HG02885 (cell line): ENCODE measurements at regions not wholly inside any gene's neighbourhood (a gene's known extent, or its start where the extent isn't known, plus 50 kb on each side); places are given as distances from the start of the nearest gene placed in this dataset.

ENCODE experiments used
- ATAC-seq: cut with Tn5 transposase; IDR thresholded peaks from one replicate; pipeline ENCODE4 v1.9.1; 2021; ENCODE audit warnings: mild to moderate bottlenecking; ENCODE audit not compliant: unreplicated experiment, poor library complexity

- ATAC-seq = no peak
Observed at GRCh38 chr5:133700251-133700650, 87.9 kb upstream of the FSTL4 start.

DNA sequence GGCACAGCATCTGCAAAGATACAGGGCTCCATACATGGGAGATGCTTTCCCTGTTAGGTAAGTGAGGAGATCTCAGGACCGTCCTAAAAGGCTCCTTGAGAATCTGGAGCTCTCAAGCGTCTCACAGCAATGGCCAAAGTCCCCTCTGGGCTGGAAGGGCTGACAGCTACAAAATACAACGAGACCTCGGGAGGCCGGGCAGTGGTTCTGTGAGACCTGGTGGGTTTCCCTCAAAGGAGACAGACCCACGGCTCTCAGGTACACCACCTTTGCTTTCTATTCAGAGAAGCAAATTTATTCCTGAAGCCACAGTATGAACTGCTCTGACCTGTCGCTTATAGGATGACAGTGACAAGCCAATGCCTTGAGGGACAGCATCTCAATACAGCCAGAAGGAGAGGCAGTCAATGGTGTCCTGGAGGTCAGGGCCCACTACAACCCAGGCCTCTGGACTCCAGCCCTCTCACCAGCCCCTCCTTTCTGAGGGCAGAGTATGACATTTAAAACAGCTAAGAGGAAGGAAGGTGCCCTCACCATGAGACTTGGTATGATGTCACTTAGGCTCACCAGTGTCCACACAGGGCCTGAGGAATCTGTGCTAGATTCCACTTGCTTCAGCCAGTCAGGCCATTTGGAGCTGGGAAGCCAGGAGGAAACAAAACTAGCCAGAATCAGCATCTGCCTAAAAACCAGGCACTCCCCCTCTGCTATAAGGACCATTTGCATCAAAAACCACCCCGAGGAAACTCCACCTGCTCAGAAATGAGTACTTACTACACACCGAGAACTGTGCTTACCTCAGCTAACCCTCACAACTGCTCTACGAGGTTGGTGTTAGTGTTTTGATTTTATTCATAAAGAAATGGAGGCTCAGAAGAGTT lies 86.5 kb upstream of the FSTL4 start:
- peak; percentile 75 for ATAC-seq

- no peak for ATAC-seq
Observed at GRCh38 chr5:133698259-133698554, 85.9 kb upstream of the FSTL4 start.

DNA sequence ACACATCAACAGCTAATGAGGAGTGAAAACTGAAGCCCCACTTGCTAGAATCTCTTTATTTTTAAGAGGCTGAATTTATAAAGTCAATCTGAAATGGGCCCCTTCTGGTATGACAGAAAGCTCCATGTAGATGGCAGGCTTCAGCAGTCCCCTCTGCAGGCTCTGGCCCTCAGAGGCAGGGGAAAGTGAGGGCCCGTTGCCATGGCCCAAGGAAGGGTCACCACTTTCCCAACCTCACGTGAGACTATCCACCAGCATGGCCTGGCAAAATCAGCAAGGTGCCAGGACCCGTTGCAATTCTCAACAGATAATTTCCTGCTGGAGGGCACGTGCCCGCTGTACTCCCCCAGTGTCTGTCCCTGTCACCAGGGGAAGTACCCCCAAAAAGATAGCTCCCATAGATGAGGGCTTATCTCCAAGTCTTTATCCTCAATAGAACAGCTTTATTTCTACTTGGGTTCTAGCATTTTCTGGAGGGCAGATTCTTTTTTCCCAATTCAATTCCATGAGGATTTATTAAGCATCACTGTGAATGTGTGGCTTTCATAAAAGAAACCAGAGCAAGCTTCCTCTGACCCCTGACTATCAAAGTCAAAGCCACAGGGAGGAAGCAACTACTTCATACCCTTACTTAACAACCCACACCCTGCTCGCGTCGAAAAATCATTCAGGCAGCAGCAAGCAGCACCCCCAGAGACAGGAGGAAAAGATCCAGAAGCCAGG lies 85.4 kb upstream of the FSTL4 start:
- ATAC-seq = no peak

DNA sequence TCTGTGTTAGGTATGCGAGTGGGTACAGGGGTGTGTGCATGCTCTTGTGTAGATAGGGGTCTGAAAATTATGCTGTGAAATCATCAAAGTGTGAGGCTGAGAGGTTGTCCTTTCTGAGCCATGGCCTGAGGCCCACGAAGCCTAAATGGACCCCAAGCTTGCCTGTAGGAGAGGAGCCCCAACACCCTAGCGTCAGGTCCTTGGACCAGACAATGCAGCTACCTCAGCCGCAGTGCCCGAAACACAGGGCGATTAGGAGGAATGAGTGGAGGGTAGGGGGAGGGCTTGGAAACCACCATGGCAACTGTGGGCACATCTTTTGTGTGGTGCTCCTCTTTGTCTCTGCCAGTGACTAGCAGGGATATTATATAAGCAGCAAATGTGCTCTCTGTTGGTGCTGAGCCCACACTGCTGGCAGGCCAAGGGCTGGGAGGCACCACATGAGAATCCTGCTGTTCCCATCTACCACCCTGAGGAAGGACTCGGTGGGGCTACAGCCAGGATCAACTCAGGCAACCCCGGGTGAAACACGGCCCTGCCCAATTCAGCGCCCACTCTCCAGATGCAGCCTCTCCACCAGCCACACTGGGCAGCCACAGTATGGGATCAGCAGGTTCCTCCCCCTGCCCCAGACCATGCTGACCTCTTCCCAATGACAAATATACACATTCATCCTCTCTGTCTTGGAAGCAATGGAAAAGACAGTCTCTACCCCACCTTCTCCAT lies 84.6 kb upstream of the FSTL4 start:
- ATAC-seq = no peak

- no peak for ATAC-seq
Observed at GRCh38 chr5:133696006-133696584, 83.8 kb upstream of the FSTL4 start.

DNA sequence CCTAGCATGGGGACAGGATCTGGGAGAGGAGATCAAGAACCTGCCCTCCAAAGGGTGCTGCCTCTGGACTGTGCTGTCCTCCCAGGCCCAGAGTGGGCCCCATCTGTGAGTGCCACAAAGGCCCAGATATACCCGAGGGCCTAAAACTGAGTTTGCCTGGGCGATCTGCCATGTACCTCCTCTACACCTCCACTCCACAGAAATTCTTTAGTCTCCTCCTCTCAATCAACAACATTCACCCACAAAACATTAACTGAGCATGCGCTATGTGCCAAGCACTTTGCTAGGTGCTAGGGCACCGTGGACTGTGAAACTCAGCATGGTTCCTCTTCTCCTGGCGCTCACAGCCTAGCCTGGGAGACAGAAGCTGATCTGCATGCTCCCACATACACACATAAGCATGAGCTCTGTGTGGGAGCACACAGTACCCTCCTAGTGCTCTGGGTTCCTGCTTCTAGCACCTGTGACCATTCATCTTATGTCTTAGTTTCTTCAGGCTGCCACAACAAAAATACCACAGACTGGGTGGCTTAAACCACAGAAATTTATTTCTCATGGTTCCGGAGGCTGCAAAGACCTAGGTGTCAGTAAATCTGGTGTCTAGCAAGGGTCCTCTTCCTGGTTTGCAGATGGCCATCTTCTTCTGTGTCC lies 82.0 kb upstream of the FSTL4 start:
- no peak for ATAC-seq

- ATAC-seq = no peak
Observed at GRCh38 chr5:133691448-133691847, 79.1 kb upstream of the FSTL4 start.

- ATAC-seq = no peak
Observed at GRCh38 chr5:133690746-133691145, 78.4 kb upstream of the FSTL4 start.

GRCh38 chr5:133688391-133688790 lies 76.0 kb upstream of the FSTL4 start:
- peak; percentile 67 for ATAC-seq

- ATAC-seq = no peak
Observed at GRCh38 chr5:133687212-133688061, 75.1 kb upstream of the FSTL4 start.

DNA sequence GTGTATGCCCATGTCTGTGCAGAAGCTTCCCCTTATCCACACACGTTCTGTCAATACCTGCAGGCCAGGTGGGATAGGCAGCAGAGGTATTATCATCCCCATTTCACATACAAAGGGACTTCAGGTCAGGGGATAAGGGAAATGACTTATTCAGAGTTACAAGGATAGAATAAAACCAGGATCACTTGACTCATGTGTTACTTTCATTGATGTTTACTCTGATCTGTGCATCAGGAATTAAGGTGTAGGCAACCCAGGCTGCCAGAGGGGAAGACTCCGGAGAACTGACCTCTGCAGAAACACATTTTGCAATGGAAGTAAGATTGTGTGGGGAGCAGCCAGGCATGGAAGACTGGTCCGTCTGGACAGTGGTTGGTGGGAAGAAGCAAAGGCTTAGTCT lies 74.2 kb upstream of the FSTL4 start:
- no peak for ATAC-seq

DNA sequence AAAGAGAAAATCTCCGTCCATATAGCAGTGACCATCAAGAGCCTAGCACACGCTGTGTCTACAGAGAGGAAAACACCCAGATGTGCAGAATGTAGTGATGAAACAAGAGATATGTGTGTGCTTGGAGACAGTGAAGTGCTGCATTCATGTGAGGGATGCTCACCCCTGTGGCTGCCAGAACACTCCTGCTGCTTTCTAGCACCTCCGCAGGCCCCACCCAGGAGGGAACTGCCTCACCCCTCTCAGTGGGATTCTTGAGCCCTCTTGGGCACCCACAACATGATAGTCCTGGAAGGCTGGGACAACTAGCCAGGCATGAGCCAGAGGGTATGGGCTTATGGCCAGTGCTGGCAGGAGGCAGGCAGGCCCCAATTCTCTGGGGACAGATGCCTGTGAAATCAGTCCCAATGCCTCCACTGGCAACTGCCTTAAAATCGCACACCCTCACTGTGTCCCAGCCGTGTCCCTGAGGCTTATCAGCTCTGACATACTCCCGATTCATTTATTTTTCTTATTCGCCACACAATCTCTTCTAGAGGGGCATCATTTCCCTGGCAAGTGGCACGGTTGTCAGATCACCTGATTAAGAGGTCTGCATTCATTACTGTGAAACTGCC lies 73.2 kb upstream of the FSTL4 start:
- no peak for ATAC-seq

DNA sequence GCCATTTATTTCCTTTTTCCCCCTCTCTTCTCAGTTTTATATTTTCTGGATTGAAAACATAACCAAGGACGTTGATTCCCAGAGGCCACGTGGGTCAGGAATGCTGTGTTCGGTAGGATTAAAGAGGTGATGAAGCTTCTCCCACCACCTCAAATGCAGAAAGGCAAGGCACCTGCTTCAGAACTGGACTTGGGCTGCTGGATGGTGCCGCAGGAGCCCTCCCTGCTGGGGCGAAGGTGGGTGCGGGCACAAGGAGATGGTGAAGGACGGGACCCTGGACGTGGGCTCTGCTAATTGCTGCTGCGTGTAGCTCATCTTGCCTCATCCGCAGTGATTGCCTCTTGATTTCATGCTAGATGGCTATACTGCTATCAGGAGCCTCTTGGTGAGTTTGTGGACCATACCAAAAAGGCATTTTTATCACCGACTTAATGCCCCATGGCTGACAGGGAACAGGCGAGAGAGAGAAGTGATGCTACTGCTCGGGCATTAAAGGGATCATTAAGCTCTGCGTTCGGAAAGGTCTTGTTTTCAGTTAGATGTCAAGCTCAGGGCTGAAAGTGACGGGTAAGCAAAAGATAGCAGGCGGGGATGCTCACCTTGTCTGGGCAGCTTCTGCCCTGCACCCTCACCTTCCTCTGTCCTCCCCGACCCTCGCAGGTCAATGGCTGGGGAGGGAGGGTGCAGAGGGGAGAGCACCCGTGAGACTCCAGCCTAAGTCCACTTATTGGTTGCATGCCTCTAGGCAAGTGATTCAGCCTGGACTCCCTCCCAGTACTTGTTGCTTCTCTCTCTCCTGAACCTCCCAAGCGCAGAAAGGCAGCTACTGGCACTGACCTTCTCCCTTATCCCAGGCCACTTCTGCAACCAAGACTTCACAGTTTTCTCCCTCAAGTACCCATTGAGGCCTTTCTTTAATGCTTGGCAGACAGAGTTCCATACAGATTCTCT lies 71.6 kb upstream of the FSTL4 start:
- ATAC-seq = no peak

- ATAC-seq = no peak
Observed at GRCh38 chr5:133682451-133682850, 70.1 kb upstream of the FSTL4 start.

DNA sequence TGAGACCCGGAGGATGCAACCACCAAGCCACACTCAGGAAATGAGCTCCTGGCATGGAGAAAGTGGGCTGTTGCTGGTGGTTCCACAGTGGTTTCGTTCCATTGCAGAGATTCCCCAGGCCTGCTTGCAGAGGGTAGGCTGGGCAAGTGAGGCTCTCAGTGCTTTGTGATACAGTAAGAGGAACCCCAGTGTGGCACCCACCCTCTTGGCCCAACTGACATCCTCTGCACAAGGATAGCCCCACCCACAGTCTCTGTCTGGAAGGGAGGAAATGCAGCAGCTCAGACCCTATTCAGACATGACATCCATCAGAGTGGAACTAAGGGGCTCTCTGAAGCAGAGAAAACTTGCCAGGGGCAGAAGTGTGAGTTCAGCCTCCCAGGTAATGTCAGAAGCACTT lies 69.6 kb upstream of the FSTL4 start:
- ATAC-seq = no peak

DNA sequence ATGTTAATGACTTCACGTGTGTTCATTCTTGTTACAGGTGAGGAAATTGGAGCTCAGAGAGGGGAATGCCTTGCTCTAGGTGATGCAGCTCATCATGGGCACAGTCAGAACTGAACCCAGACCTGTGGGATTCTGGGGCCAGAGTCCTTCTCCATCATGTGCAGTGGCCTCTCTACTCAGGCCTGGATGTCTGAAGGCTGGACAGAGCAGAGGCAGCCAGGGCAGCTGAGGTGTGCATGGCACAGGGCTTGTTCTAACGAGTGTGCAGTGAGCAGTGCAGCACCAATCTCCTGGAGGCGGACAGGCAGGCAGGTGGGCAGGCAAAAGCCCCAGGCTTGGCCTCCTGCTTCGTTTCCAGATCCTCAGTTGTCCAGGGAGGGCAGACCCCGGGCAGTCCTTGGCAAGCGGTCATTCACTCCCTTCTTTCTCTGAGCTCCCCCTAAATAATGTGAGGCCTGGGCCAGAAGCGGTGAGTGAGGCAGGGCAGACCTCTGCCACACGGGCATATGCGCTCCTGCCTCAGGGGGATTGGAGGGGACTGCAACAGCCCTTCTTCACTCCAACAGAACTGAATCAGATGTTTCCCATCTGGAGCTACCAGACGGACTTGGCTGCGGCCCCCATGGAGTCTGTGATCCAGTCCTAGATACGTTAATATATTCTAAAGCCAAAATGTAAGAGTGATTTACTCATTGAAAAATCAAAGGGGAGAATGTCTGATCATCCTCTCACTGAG lies 68.7 kb upstream of the FSTL4 start:
- no peak for ATAC-seq
